Thoracic aorta (tissue), 2 donors: ENCODE measurements at regions not wholly inside any gene's neighbourhood (a gene's known extent, or its start where the extent isn't known, plus 50 kb on each side); places are given as distances from the start of the nearest gene placed in this dataset.

Experiments
- ATAC-seq: fragments of 150-250 bp; one replicate; pipeline ENCODE4 v1.8.0; 2017; ENCODE audit warnings: low read depth; ENCODE audit not compliant: insufficient number of reproducible peaks, low FRiP score
- DNase-seq: peaks from one replicate; pipeline ENCODE4 v3.0.0-alpha.2; 2020; ENCODE audit warnings: low spot score
- H3K27ac ChIP-seq, 2 donors: fragments of 200-600 bp; sonication (generic); 1 replicate in 1 of 2; 2 replicates in 1 of 2; pipeline ENCODE4 v1.5.1; 2016; ENCODE audit warnings: mild to moderate bottlenecking in 2 of 2, moderate library complexity in 2 of 2
- H3K27me3 ChIP-seq: fragments of 200-600 bp; sonication (generic); replicated peaks from 2 replicates; pipeline ENCODE4 v1.6.0; 2016; ENCODE audit warnings: mild to moderate bottlenecking; ENCODE audit not compliant: insufficient read depth
- H3K36me3 ChIP-seq: fragments of 200-600 bp; sonication (generic); one replicate; pipeline ENCODE4 v1.5.1; 2016
- H3K4me1 ChIP-seq, 2 donors: fragments of 200-600 bp; sonication (generic); 1 replicate in 1 of 2; 2 replicates in 1 of 2; pipeline versions ENCODE4 v1.5.1 to v1.6.0; 2016; ENCODE audit warnings: low read depth in 2 of 2, mild to moderate bottlenecking in 1 of 2; ENCODE audit not compliant: control insufficient read depth in 1 of 2
- H3K4me3 ChIP-seq: fragments of 200-600 bp; sonication (generic); 2 replicates; pipeline ENCODE4 v1.5.1; 2016; ENCODE audit warnings: mild to moderate bottlenecking
- H3K9me3 ChIP-seq: fragments of 200-600 bp; sonication (generic); 2 replicates; pipeline ENCODE4 v1.5.1; 2016
- CTCF ChIP-seq: fragments of 200-600 bp; sonication (generic); IDR thresholded peaks from one replicate; pipeline ENCODE4 v1.5.1; 2019; ENCODE audit warnings: antibody characterized with exemption

- ATAC-seq (no peak), DNase-seq (no peak)
- Histone ChIP-seq H3K4me1 (no peaks in the 10 kb centered on the region), H3K36me3 (no peaks in the 10 kb centered on the region), H3K4me3 (no peak overlapping the region), H3K9me3 (no peaks in the 10 kb centered on the region), H3K27me3 (no peaks in the 10 kb centered on the region), H3K27ac (no peak overlapping the region)
- no peak for TF ChIP-seq CTCF
These were observed 172.1 kb upstream of the MGMT start for GRCh38 chr10:129294944-129295343.

- DNase-seq (no peak), ATAC-seq (no peak)
- no peak for TF ChIP-seq CTCF
- H3K27me3 ChIP-seq: no peaks in the 10 kb centered on the region
- peaks cover 0 to 11% of the 10 kb centered on the region in 2 donors for H3K4me1 ChIP-seq
- H3K4me3 ChIP-seq: no peak overlapping the region
- no peaks in the 10 kb centered on the region for H3K9me3 ChIP-seq
- H3K36me3 ChIP-seq: no peaks in the 10 kb centered on the region
- H3K27ac ChIP-seq: no peak overlapping the region
These were observed 162.0 kb upstream of the MGMT start for GRCh38 chr10:129305046-129305445.

DNA sequence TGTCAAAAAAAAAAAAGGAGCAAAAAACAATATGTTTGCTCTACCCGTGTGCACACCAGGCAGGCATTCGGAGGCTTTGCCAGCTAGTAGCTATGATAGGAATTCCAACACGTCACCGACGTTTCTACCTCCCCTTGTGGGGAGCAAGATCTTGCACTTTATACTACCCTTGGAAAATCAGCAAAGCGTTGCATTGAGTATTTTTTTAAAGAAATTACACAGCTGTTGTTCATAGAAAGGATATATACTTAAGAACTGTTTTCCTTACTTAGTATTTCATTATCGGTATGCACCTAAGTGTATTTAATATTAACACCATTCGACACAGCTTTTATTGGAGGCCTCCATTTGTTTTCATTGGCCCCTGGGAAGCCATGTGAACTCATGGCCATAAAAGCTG is 159.9 kb upstream of the MGMT start:
- Histone ChIP-seq H3K9me3 (no peaks in the 10 kb centered on the region), H3K36me3 (no peaks in the 10 kb centered on the region), H3K4me1 (peaks cover 0 to 11% of the 10 kb centered on the region in 2 donors), H3K27me3 (no peaks in the 10 kb centered on the region), H3K27ac (no peak overlapping the region), H3K4me3 (no peak overlapping the region)
- no peak for DNase-seq
- no peak for TF ChIP-seq CTCF
- no peak for ATAC-seq

GRCh38 chr10:129308953-129309564 is 158.0 kb upstream of the MGMT start:
- DNase-seq (no peak), ATAC-seq (no peak)
- TF ChIP-seq CTCF: no peak
- Histone ChIP-seq H3K27me3 (no peaks in the 10 kb centered on the region), H3K27ac (no peak overlapping the region), H3K9me3 (no peaks in the 10 kb centered on the region), H3K36me3 (no peaks in the 10 kb centered on the region), H3K4me1 (peaks cover 0 to 11% of the 10 kb centered on the region in 2 donors), H3K4me3 (no peak overlapping the region)

- no peaks in the 10 kb centered on the region for H3K36me3 ChIP-seq
- no peaks in the 10 kb centered on the region for H3K9me3 ChIP-seq
- no peak for TF ChIP-seq CTCF
- DNase-seq (no peak), ATAC-seq (no peak)
- no peak overlapping the region for H3K27ac ChIP-seq
- H3K4me3 ChIP-seq: no peak overlapping the region
- no peaks in the 10 kb centered on the region for H3K27me3 ChIP-seq
- peaks cover 0 to 11% of the 10 kb centered on the region in 2 donors for H3K4me1 ChIP-seq
These were observed 157.5 kb upstream of the MGMT start for GRCh38 chr10:129309565-129309964.
